HCT116 (cell line): ENCODE measurements at regions not wholly inside any gene's neighbourhood (a gene's known extent, or its start where the extent isn't known, plus 50 kb on each side); places are given as distances from the start of the nearest gene placed in this dataset.

ENCODE experiments used
- ATAC-seq: fragments of 200-7000 bp; cut with Tn5 transposase; 2 replicates; pipeline ENCODE4 v1.9.1; 2020; ENCODE audit warnings: mild to moderate bottlenecking, moderate library complexity
- BruUV-seq: library from RNA; stranded (reverse); fragments of 400-500 nt; replicated peaks from 2 replicates; lab custom pipeline; 2021; lab: Mats Ljungman, UMichigan
- CTCF ChIA-PET: fragments of 300-600 bp; sonication (Branson Sonifier 250); formaldehyde crosslinking; loops from one replicate; lab custom pipeline; 2021; ENCODE audit warnings: antibody characterized with exemption; lab: Charles Lee
- POLR2A ChIA-PET: fragments of 300-600, 350-600 bp; sonication (Branson Sonifier 250); formaldehyde crosslinking; loops from one replicate; lab custom pipeline; 2021; ENCODE audit warnings: antibody characterized with exemption; lab: Charles Lee
- RAD21 ChIA-PET, 2 experiments: fragments of 300-600 bp; sonication (Branson Sonifier 250); formaldehyde crosslinking; loops; one replicate each; lab custom pipeline; 2023; ENCODE audit warnings: low total read pairs in 2 of 2; ENCODE audit not compliant: uncharacterized antibody in 2 of 2, unreplicated experiment in 2 of 2, low non-redundant PET in 1 of 2; lab: Charles Lee
- DNase-seq: peaks from one replicate; pipeline ENCODE4 v3.0.0-alpha.2; 2010; ENCODE audit warnings: low read depth, low spot score
- H2AFZ ChIP-seq: fragments of 200-600 bp; shearing (Covaris generic), sonication (generic); 2 replicates; pipeline ENCODE4 v1.6.1; 2017; ENCODE audit warnings: low read depth, mixed run types, mixed read lengths, antibody characterized with exemption, low read length; ENCODE audit not compliant: poor library complexity, severe bottlenecking
- H3K27ac ChIP-seq: 2 replicates; pipeline ENCODE4 v1.5.1; 2012; ENCODE audit warnings: low read depth, low read length
- H3K27me3 ChIP-seq: fragments of 200-600 bp; sonication (generic); 2 replicates; pipeline ENCODE4 v1.6.1; 2016; ENCODE audit warnings: mixed run types, low read length, mixed read lengths; ENCODE audit not compliant: insufficient read depth
- H3K36me3 ChIP-seq, 2 experiments: fragments of 200-500 bp in 1 of 2; fragments of 200-600 bp in 1 of 2; sonication (Bioruptor generic) in 1 of 2; sonication (generic) in 1 of 2; 2 replicates each; pipeline versions ENCODE4 v1.5.1 to v1.6.1; 2014 to 2016; ENCODE audit warnings: low read length in 2 of 2, inconsistent platforms in 1 of 2, mixed read lengths in 1 of 2, mixed run types in 1 of 2; ENCODE audit not compliant: insufficient read depth in 2 of 2, control insufficient read depth in 1 of 2
- H3K4me1 ChIP-seq, 2 experiments: fragments of 200-600 bp in 1 of 2; sonication (generic) in 1 of 2; 2 replicates each; pipeline versions ENCODE4 v1.5.1 to v1.6.1; 2012 to 2017; ENCODE audit warnings: low read length in 2 of 2, inconsistent platforms in 1 of 2, mild to moderate bottlenecking in 1 of 2, mixed read lengths in 1 of 2, mixed run types in 1 of 2, moderate library complexity in 1 of 2; ENCODE audit not compliant: insufficient read depth in 2 of 2, control insufficient read depth in 1 of 2
- H3K4me2 ChIP-seq: fragments of 200-600 bp; sonication (generic); 2 replicates; pipeline ENCODE4 v1.6.1; 2017; ENCODE audit warnings: mixed run types, low read length, mixed read lengths
- H3K4me3 ChIP-seq, 2 experiments: fragments of 200-600 bp in 1 of 2; sonication (generic) in 1 of 2; replicated peaks in 1 of 2; 2 replicates each; pipeline ENCODE4 v1.5.1; 2011 to 2016; ENCODE audit warnings: low read length in 2 of 2, control low read depth in 1 of 2, low read depth in 1 of 2, mild to moderate bottlenecking in 1 of 2, mixed read lengths in 1 of 2, mixed run types in 1 of 2
- H3K79me2 ChIP-seq: fragments of 200-600 bp; sonication (generic); 2 replicates; pipeline ENCODE4 v1.6.1; 2017; ENCODE audit warnings: mild to moderate bottlenecking, mixed run types, low read length, moderate library complexity, mixed read lengths; ENCODE audit not compliant: insufficient read depth
- H3K9ac ChIP-seq: fragments of 200-600 bp; sonication (generic); 2 replicates; pipeline ENCODE4 v1.6.1; 2016; ENCODE audit warnings: low read length, mixed read lengths
- H3K9me2 ChIP-seq: fragments of 200-600 bp; sonication (generic), shearing (Covaris generic); 2 replicates; pipeline ENCODE4 v1.6.1; 2017; ENCODE audit warnings: mixed run types, mild to moderate bottlenecking, moderate library complexity; ENCODE audit not compliant: insufficient read depth
- H3K9me3 ChIP-seq, 2 experiments: fragments of 200-500 bp in 1 of 2; fragments of 200-600 bp in 1 of 2; sonication (Bioruptor generic) in 1 of 2; sonication (generic) in 1 of 2; 2 replicates each; pipeline ENCODE4 v1.6.1; 2014 to 2017; ENCODE audit warnings: low read length in 2 of 2, mixed read lengths in 2 of 2, inconsistent platforms in 1 of 2, low read depth in 1 of 2, mild to moderate bottlenecking in 1 of 2, mixed run types in 1 of 2, moderate library complexity in 1 of 2; ENCODE audit not compliant: control insufficient read depth in 1 of 2, insufficient read depth in 1 of 2
- H4K20me1 ChIP-seq: fragments of 200-600 bp; sonication (generic), shearing (Covaris generic); 2 replicates; pipeline ENCODE4 v1.6.1; 2017; ENCODE audit warnings: mixed run types, mild to moderate bottlenecking, moderate library complexity; ENCODE audit not compliant: insufficient read depth
- CBX3 ChIP-seq: IDR thresholded peaks from 2 replicates; pipeline ENCODE4 v1.6.1; 2012; ENCODE audit warnings: low read depth
- EGR1 ChIP-seq: IDR thresholded peaks from 2 replicates; pipeline ENCODE4 v1.6.1; 2012; ENCODE audit warnings: low read depth
- ELF1 ChIP-seq: IDR thresholded peaks from 2 replicates; pipeline ENCODE4 v1.6.1; 2012; ENCODE audit warnings: low read depth, borderline replicate concordance
- EZH2 ChIP-seq: fragments of 200-600 bp; sonication (generic); IDR thresholded peaks from 2 replicates; pipeline ENCODE4 v1.6.1; 2017; ENCODE audit warnings: antibody characterized with exemption, mixed run types
- EZH2phosphoT487 ChIP-seq: fragments of 200-600 bp; IDR thresholded peaks from 2 replicates; pipeline ENCODE4 v1.6.1; 2018; ENCODE audit warnings: antibody characterized with exemption, borderline replicate concordance
- JUND ChIP-seq: IDR thresholded peaks from 2 replicates; pipeline ENCODE4 v1.6.1; 2012
- POLR2A ChIP-seq: IDR thresholded peaks from 2 replicates; pipeline ENCODE4 v1.7.0; 2011; ENCODE audit warnings: borderline replicate concordance; ENCODE audit not compliant: insufficient read depth, insufficient read length; ENCODE audit errors: extremely low read depth
- POLR2AphosphoS5 ChIP-seq: IDR thresholded peaks from 2 replicates; pipeline ENCODE4 v1.6.1; 2011; ENCODE audit warnings: mild to moderate bottlenecking, low read depth, low read length, moderate library complexity
- RAD21 ChIP-seq: IDR thresholded peaks from 2 replicates; pipeline ENCODE4 v1.6.1; 2012; ENCODE audit warnings: low read depth, mild to moderate bottlenecking
- SP1 ChIP-seq: IDR thresholded peaks from 2 replicates; pipeline ENCODE4 v1.6.1; 2012; ENCODE audit warnings: low read depth
- SRF ChIP-seq: IDR thresholded peaks from 2 replicates; pipeline ENCODE4 v1.6.1; 2012; ENCODE audit warnings: low read depth
- YY1 ChIP-seq: IDR thresholded peaks from 2 replicates; pipeline ENCODE4 v1.6.1; 2011; ENCODE audit warnings: low read length, low read depth, moderate library complexity, mild to moderate bottlenecking; ENCODE audit not compliant: insufficient replicate concordance; ENCODE audit errors: extremely low read depth
- ZFX ChIP-seq: fragments of 450-650 bp; IDR thresholded peaks from 2 replicates; pipeline ENCODE4 v1.6.1; 2017
- intact Hi-C: fragments of 100-400 bp; cut with micrococcal nuclease; formaldehyde crosslinking; loops from 2 replicates; pipeline ENCODE4 v1.10.0; 2022
- TF ChIP-seq, protein P1 (sequence below): IDR thresholded peaks from 2 replicates; pipeline ENCODE4 v1.6.1; 2011; ENCODE audit warnings: mild to moderate bottlenecking, low read length, moderate library complexity; ENCODE audit not compliant: insufficient replicate concordance; ENCODE audit errors: extremely low read depth
- TF ChIP-seq, protein P2 (sequence below), 3 experiments: fragments of 200-600 bp in 1 of 3; sonication (generic) in 1 of 3; IDR thresholded peaks in 2 of 3; conservative IDR thresholded peaks in 1 of 3; 2 replicates each; pipeline ENCODE4 v1.5.1; 2012 to 2017; ENCODE audit warnings: low read depth in 2 of 3, low read length in 2 of 3, antibody characterized with exemption in 1 of 3, borderline replicate concordance in 1 of 3, control low read depth in 1 of 3, mild to moderate bottlenecking in 1 of 3, mixed read lengths in 1 of 3, mixed run types in 1 of 3, moderate library complexity in 1 of 3; ENCODE audit not compliant: insufficient read depth in 1 of 3

DNA sequence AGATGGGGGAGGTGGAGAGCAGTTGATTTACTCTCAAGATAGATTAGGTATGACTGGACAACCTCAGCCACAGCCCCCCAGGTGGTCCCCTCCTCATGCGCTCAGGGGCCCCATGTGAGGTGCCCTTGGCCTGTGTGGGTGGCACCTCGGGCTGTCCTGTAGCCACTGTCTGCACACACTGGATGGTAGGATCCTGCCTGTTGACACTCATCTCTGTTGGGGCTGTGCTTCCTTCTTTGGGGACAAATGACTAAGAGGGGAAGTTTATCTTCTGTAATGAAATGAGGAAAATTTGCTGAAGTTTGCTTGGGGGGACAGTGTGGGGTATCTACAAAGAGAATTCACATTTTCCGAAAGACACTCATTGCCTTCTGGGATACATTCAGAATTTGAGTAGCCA, 53.6 kb upstream of the ANTXRL start:
- CTCF ChIA-PET = no interaction called here
- intact Hi-C loops = no loop called here
- TF ChIP-seq EZH2 (no peak), EGR1 (no peak), SRF (no peak), RAD21 (no peak), EZH2phosphoT487 (no peak), POLR2AphosphoS5 (no peak), ZFX (no peak), SP1 (no peak), ELF1 (no peak), JUND (no peak), YY1 (no peak), POLR2A (no peak), CBX3 (no peak)
- TF ChIP-seq, protein P1, sequence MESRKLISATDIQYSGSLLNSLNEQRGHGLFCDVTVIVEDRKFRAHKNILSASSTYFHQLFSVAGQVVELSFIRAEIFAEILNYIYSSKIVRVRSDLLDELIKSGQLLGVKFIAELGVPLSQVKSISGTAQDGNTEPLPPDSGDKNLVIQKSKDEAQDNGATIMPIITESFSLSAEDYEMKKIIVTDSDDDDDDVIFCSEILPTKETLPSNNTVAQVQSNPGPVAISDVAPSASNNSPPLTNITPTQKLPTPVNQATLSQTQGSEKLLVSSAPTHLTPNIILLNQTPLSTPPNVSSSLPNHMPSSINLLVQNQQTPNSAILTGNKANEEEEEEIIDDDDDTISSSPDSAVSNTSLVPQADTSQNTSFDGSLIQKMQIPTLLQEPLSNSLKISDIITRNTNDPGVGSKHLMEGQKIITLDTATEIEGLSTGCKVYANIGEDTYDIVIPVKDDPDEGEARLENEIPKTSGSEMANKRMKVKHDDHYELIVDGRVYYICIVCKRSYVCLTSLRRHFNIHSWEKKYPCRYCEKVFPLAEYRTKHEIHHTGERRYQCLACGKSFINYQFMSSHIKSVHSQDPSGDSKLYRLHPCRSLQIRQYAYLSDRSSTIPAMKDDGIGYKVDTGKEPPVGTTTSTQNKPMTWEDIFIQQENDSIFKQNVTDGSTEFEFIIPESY = no peak
- TF ChIP-seq, protein P2, sequence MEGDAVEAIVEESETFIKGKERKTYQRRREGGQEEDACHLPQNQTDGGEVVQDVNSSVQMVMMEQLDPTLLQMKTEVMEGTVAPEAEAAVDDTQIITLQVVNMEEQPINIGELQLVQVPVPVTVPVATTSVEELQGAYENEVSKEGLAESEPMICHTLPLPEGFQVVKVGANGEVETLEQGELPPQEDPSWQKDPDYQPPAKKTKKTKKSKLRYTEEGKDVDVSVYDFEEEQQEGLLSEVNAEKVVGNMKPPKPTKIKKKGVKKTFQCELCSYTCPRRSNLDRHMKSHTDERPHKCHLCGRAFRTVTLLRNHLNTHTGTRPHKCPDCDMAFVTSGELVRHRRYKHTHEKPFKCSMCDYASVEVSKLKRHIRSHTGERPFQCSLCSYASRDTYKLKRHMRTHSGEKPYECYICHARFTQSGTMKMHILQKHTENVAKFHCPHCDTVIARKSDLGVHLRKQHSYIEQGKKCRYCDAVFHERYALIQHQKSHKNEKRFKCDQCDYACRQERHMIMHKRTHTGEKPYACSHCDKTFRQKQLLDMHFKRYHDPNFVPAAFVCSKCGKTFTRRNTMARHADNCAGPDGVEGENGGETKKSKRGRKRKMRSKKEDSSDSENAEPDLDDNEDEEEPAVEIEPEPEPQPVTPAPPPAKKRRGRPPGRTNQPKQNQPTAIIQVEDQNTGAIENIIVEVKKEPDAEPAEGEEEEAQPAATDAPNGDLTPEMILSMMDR (IDR thresholded peaks at IDR 0.05 in 2 of 3, conservative IDR thresholded peaks at IDR 0.05 in 1 of 3; ENCODE audit: borderline replicate concordance in 1 of 3, insufficient read depth in 1 of 3, low read depth in 2 of 3, low read length in 2 of 3) = no peak
- TF ChIP-seq, all 23 proteins: peak for 0

More for the DNA sequence above, 53.6 kb upstream of the ANTXRL start:
- RAD21 ChIA-PET = no interaction called here
- no peaks in the 10 kb centered on the region for H3K9me2 ChIP-seq
- H3K79me2 ChIP-seq = no peaks in the 10 kb centered on the region
- H3K4me1 ChIP-seq = peaks cover 3 to 11% of the 10 kb centered on the region in 2 experiments; a peak in 2 of 4 replicates
- H4K20me1 ChIP-seq = no peaks in the 10 kb centered on the region
- POLR2A ChIA-PET = no interaction called here
- DNase-seq (no peak), ATAC-seq (no peak)
- H3K9me3 ChIP-seq = no peaks in the 10 kb centered on the region
- no peak overlapping the region for H3K4me3 ChIP-seq
- H3K4me2 ChIP-seq = no peak overlapping the region
- no peak overlapping the region for H2AFZ ChIP-seq
- no peak overlapping the region for H3K9ac ChIP-seq
- no peaks in the 10 kb centered on the region for H3K36me3 ChIP-seq
- no TSS peak for BruUV-seq
- no peaks in the 10 kb centered on the region for H3K27me3 ChIP-seq
- no peak overlapping the region for H3K27ac ChIP-seq
